ENCODE measurements at regions not wholly inside any gene's neighbourhood (a gene's known extent, or its start where the extent isn't known, plus 50 kb on each side); places are given as distances from the start of the nearest gene placed in this dataset.
"Not testable (repeated sequence)": the region's sequence is repeated elsewhere in the genome, so short reads cannot be mapped to it uniquely, and the experiment has no call there.

DNA sequence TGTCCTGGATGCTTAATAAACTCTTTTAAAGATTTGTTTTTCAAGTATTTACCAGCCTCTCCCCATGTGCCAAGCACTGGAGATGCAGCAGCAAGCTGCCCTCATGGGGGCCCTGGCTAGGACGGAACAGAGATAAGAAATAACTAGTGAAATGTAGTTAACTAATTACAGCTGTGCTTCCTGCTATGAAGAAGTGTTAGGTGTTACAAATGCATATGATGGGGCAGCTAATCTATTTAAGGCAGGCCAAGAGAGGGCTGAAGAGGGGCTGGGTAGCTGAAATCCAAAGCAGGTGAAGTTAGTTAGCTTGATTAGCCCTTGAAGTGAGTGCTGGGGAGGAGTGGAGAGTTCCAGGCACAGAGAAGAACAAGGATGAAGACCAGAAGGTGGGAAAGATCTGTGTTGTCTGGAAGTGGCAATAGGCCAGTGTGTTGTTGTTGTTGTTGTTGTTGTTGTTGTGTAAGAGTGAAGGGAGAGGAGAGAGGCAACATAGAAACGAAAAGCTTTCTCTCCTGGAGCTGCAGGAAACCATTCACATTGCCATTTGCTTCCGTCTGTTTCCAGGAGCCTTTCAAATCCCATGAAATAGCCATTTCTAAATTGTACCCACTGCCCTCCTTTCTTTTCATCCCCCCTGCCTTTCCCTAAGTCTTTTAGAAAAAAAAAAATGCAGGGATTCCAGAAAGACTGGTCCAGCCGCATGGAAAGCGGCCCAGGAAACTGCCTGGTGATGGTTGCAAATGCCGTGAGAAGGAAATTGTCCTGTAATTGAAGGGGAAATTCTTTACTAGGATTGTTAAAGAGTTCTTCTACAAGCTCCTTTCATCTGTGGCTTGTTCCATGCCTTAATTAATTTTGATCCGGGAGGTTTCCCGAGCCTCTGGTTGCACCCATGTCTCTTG is 119.6 kb downstream of the TFAP2C start:
- H3K27me3 Mint-ChIP-seq, result peaks cover 20% of the 10 kb centered on the region
- DNase-seq (no peak), ATAC-seq (no peak)
- no peaks in the 10 kb centered on the region for H3K4me1 Mint-ChIP-seq
- H3K27ac Mint-ChIP-seq, result no peak overlapping the region
- no peaks in the 10 kb centered on the region for H3K36me3 Mint-ChIP-seq (ENCODE audit: low read depth)
- no peak overlapping the region for H3K4me3 Mint-ChIP-seq
- no peaks in the 10 kb centered on the region for H3K9me3 Mint-ChIP-seq

DNA sequence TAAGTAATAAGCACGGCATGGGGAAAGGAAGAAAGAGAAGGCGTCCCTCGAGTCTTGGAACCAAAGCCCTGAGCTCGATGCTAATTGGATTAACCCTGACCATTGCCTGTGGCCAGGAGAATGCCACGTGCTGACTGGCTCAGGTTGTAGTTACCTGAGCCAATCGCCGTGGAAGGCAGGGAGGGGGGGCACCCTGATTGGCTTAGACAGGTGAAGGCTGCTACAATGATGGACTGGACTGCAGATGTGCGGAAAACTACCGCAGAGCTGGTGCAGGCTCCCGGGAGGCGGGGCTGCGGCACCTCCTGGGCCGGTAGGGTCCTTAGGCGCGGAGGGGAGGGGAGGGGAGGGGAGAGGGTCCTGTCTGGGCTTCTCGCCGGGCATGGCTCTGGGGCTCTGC is 121.3 kb downstream of the TFAP2C start:
- ATAC-seq (no peak), DNase-seq (no peak)
- no peaks in the 10 kb centered on the region for H3K36me3 Mint-ChIP-seq (ENCODE audit: low read depth)
- H3K4me1 Mint-ChIP-seq, result no peaks in the 10 kb centered on the region
- H3K27ac Mint-ChIP-seq, result no peak overlapping the region
- peaks cover 20% of the 10 kb centered on the region for H3K27me3 Mint-ChIP-seq
- no peak overlapping the region for H3K4me3 Mint-ChIP-seq
- H3K9me3 Mint-ChIP-seq, result no peaks in the 10 kb centered on the region

DNA sequence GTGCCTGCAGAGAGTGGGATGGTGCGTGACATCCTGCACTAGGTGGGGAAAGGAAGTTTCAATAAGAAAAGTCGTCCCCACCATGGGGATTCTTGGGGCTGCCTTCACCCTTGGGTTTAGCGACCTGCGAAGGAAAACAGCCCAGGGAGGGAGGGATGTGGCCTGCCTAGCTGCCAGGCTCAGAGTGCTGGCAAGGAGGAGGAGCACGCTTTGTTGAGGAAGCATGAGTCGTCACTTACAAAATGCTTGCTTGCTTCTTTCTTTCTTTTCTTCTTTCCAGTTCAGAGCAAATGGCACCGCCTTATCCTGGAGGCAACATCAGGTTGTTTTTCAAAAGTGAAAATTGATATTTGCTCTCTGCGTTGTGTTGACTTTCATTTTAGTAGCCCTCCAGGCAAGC is 123.2 kb downstream of the TFAP2C start:
- DNase-seq, result no peak
- ATAC-seq, result no peak
- peaks cover 20% of the 10 kb centered on the region for H3K27me3 Mint-ChIP-seq
- no peaks in the 10 kb centered on the region for H3K9me3 Mint-ChIP-seq
- H3K4me3 Mint-ChIP-seq, result no peak overlapping the region
- H3K4me1 Mint-ChIP-seq, result no peaks in the 10 kb centered on the region
- no peaks in the 10 kb centered on the region for H3K36me3 Mint-ChIP-seq (ENCODE audit: low read depth)
- no peak overlapping the region for H3K27ac Mint-ChIP-seq

DNA sequence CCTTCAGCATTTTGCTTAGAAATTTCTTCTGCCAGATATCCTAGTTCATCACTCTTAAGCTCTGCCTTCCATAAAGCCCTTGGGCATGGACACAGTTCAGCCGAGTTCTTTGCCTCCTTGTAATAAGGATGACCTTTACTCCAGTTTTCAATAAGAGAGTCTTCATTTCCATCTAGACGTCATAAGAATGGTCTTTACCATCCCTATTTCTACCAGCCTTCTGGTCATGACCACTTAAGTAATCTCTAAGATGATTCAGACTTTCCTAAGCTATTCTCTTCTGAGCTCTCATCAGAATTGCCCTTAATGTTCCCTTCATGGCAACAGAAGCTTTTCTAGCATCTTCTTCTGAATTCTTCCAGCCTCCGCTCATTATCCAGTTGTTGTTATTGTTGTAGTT is 126.1 kb downstream of the TFAP2C start:
- Mint-ChIP-seq H3K27ac (no peak overlapping the region), H3K9me3 (no peaks in the 10 kb centered on the region), H3K27me3 (peaks cover 13% of the 10 kb centered on the region), H3K36me3 (ENCODE audit: low read depth) (no peaks in the 10 kb centered on the region), H3K4me3 (no peak overlapping the region), H3K4me1 (no peaks in the 10 kb centered on the region)
- ATAC-seq (no peak), DNase-seq (no peak)

DNA sequence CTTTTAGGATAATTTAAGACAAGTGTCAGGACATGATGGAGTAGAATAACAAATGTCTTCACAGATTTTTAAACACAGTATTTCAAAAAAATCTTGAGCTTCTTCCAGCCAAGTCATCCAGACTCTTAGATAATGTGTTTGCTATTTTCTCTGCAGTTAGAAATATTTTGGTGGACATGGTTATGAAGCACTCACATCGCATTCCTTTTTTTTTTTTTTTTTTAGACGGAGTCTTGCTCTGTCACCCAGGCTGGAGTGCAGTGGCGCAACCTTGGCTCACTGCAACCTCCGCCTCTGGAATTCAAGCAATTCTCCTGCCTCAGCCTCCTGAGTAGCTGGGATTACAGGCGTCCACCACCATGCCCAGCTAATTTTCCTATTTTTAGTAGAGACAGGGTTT is 127.6 kb downstream of the TFAP2C start:
- not testable (repeated sequence) for H3K36me3 Mint-ChIP-seq (ENCODE audit: low read depth); H3K9me3 Mint-ChIP-seq; DNase-seq; H3K27ac Mint-ChIP-seq; H3K27me3 Mint-ChIP-seq; H3K4me3 Mint-ChIP-seq; H3K4me1 Mint-ChIP-seq; ATAC-seq

DNA sequence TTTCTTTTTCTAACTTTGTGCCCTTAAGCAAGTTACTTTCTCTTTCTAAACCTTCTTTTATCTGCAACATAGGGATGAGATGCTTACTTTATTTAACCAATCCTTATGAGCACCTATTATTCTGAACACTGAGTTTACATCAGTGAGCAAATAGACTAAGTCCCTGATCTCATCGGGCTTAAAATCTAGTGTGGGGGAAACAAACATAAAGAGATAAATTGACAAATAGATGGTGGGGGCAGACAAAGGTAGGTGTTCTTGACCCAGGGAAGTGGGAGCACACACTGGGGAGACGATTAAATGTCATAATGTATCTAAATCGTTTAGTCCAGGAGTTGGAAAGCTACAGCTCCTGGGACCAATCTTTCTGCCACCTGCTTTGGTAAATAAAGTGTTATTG is 129.6 kb downstream of the TFAP2C start:
- ATAC-seq (no peak), DNase-seq (no peak)
- Mint-ChIP-seq H3K27ac (no peak overlapping the region), H3K27me3 (peaks cover 2% of the 10 kb centered on the region), H3K36me3 (ENCODE audit: low read depth) (no peaks in the 10 kb centered on the region), H3K4me3 (no peak overlapping the region), H3K4me1 (no peaks in the 10 kb centered on the region), H3K9me3 (no peaks in the 10 kb centered on the region)

DNA sequence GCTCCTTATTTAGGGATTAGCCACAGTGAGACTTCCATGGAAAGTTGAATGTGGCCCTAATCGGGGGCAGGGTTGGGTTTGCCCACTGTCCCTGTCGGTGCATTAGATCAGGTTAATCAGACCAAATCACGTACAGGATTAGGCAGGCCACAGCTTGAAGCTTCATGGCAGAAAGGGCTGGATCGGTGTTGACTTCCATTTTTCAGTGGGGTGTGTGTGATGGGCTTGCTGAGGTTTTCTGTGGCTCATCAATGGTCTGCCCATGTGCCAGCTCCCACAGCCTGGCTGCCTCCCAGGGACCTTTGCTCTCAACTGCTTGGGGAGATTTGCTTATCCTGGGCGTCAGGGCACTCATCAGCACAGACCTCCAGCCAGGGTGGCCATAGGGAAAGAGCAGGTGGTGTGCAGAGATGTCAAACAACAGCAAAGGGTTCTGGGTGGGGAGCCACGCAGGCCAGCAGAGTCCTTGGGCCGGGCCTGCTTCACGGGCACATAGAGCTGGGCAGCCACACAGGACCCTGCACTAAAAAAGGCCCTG is 130.7 kb downstream of the TFAP2C start:
- Mint-ChIP-seq H3K36me3 (ENCODE audit: low read depth) (no peaks in the 10 kb centered on the region), H3K4me1 (no peaks in the 10 kb centered on the region), H3K4me3 (no peak overlapping the region), H3K9me3 (no peaks in the 10 kb centered on the region), H3K27ac (no peak overlapping the region), H3K27me3 (peaks cover 2% of the 10 kb centered on the region)
- ATAC-seq (no peak), DNase-seq (no peak)

DNA sequence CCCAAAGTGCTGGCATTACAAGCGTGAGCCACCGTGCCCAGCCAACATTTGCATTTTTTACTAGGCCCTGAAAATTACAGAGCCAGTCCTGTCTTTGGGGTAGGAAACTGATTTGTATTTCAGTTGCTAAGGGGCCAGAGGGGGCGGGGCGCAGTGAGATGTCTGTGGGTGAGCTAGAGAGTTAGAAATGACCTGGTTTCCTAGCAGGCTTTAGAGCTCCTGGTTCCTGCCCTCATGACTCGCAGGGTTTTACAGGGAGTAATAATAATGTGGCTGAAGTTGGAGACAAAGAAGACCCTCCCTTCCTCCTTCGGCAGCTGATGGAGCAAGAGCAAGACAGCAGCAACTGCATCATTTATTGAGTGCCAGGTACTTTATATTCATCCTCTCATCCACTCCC is 131.5 kb downstream of the TFAP2C start:
- no peaks in the 10 kb centered on the region for H3K9me3 Mint-ChIP-seq
- no peak for ATAC-seq
- H3K27me3 Mint-ChIP-seq, result peaks cover 2% of the 10 kb centered on the region
- no peaks in the 10 kb centered on the region for H3K36me3 Mint-ChIP-seq (ENCODE audit: low read depth)
- no peaks in the 10 kb centered on the region for H3K4me1 Mint-ChIP-seq
- no peak overlapping the region for H3K27ac Mint-ChIP-seq
- DNase-seq, result no peak
- no peak overlapping the region for H3K4me3 Mint-ChIP-seq

DNA sequence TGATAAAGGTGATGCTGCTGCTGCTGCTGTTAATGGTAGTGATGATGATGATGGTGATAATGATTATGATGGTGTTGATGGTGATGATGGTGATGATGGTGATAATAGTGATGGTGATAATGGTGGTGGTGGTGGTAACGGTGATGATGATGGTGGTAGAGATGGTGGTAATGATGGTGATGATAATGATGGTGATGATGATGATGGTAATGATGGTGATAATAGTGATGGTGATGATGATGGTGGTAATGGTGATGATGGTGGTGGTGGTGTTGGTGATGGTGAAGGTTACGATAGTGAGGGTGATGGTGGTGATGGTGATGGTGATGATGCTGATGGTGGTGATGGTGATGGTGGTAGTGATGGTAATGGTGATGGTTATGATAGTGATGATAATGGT is 132.3 kb downstream of the TFAP2C start:
- H3K36me3 Mint-ChIP-seq (ENCODE audit: low read depth), result no peaks in the 10 kb centered on the region
- H3K9me3 Mint-ChIP-seq, result no peaks in the 10 kb centered on the region
- no peak overlapping the region for H3K27ac Mint-ChIP-seq
- DNase-seq (no peak), ATAC-seq (no peak)
- no peak overlapping the region for H3K4me3 Mint-ChIP-seq
- H3K4me1 Mint-ChIP-seq, result no peaks in the 10 kb centered on the region
- peaks cover 2% of the 10 kb centered on the region for H3K27me3 Mint-ChIP-seq

DNA sequence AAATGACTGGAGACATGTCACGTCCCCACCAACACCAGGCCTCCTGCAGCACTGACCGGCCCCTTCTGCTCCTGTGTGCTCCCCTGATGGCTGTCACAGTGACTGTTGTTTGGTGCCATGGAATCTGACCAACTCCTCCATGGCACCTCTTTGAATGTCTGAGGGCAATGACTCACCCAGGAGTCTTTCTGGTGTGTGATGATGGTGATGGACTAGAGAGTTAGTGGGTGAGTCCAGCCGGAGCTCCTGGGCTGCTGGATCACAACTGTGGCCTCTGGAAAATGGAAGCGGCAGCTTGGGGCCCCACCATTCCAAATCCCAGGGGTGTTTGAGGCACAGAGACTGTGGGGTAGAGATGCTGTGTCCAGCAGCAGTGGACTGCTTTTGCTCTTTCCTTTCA is 133.3 kb downstream of the TFAP2C start:
- DNase-seq, result no peak
- peaks cover 2% of the 10 kb centered on the region for H3K27me3 Mint-ChIP-seq

DNA sequence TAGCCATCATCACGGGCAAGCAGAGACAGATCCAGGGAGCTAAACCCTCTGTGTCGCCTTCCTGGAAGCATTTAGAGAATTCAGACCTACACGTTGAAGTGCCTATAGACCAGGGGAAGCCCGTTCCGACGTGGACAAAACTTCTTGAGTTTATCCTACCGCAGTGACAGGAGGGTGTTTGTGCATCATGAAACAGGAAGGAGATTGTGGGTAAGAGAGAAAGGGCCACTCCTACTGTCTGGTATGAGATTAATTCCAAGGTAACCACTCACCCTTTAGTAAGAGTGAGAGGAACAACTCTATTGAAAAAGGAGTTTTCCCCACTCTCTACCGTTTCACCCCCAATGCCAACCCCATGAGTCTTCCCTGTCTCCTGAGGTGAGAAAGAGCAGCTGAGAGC is 133.7 kb downstream of the TFAP2C start:
- Mint-ChIP-seq H3K4me3 (no peak overlapping the region), H3K36me3 (ENCODE audit: low read depth) (no peaks in the 10 kb centered on the region), H3K27me3 (no peaks in the 10 kb centered on the region), H3K9me3 (no peaks in the 10 kb centered on the region), H3K27ac (no peak overlapping the region), H3K4me1 (no peaks in the 10 kb centered on the region)
- DNase-seq (no peak), ATAC-seq (no peak)

More for the DNA sequence above, 133.3 kb downstream of the TFAP2C start:
- H3K27ac Mint-ChIP-seq, result no peak overlapping the region
- no peak for ATAC-seq
- no peak overlapping the region for H3K4me3 Mint-ChIP-seq
- no peaks in the 10 kb centered on the region for H3K4me1 Mint-ChIP-seq
- H3K9me3 Mint-ChIP-seq, result no peaks in the 10 kb centered on the region
- no peaks in the 10 kb centered on the region for H3K36me3 Mint-ChIP-seq (ENCODE audit: low read depth)

DNA sequence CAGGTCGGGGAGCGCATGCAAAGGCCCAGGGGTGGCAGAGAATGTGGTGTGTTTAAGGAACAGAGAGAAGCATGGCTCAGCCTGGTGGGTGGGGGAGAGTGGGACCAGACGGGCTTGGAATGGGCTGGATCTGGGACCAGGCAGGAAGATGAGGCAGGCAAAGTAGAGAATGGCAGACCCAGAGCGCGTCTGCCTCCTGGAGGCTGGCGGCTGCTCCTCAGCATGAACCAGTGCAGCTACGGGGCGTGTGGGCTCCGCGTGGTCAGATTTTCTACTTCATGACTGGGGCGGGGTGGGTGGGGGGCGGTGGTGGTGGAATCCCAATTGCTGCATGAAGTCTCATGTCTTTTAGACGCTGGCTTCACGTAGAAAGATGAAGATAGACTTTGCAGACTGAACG is 135.6 kb downstream of the TFAP2C start:
- Mint-ChIP-seq H3K9me3 (no peaks in the 10 kb centered on the region), H3K27me3 (no peaks in the 10 kb centered on the region), H3K27ac (no peak overlapping the region), H3K4me3 (no peak overlapping the region), H3K36me3 (ENCODE audit: low read depth) (no peaks in the 10 kb centered on the region), H3K4me1 (no peaks in the 10 kb centered on the region)
- ATAC-seq (no peak), DNase-seq (no peak)

DNA sequence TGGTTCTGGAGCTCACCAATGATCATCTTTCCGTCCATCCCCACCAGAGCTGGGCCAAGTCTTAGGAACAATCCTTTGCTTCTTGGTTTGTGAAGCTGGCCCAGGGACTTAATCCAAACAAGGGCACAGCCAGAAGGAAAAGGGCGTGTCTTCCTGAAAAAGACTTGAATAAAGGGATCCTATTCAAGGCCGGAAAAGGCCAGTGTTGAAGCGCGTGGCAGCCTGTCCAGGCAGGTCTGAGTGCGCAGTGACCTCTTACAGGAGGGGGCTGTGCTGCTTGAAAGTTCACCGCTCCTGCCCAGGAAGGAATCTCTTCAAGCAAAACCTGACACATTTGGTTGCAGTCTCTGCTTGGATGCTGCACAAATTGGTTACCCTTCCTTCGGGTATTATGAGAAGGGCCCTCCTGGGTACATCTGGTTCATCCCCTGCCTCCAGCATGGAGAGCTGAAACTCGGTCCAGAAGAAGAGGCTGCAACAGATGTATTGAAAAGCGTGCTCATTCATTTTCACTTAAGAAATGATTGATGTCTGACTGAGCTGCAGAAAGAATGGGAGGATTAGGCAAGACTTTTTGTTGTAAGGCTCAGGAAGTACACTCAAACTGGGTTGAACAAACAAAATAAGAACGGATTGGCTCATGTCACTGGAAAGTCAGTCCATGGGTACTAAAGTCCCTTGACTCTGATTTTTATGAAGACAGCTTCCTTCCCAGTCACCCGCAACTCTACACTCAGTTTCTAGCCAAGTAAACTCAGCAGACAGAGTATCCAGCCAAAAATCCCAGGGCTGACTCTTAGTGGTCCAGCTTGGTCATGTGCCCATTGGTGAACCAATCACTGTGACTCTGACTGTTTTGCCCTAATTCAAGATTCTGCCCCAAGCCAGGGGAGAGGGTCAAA is 136.3 kb downstream of the TFAP2C start:
- H3K9me3 Mint-ChIP-seq, result no peaks in the 10 kb centered on the region
- H3K27me3 Mint-ChIP-seq, result no peaks in the 10 kb centered on the region
- ATAC-seq, result no peak
- H3K4me1 Mint-ChIP-seq, result no peaks in the 10 kb centered on the region
- DNase-seq, result no peak
- H3K36me3 Mint-ChIP-seq (ENCODE audit: low read depth), result no peaks in the 10 kb centered on the region
- no peak overlapping the region for H3K4me3 Mint-ChIP-seq
- no peak overlapping the region for H3K27ac Mint-ChIP-seq

DNA sequence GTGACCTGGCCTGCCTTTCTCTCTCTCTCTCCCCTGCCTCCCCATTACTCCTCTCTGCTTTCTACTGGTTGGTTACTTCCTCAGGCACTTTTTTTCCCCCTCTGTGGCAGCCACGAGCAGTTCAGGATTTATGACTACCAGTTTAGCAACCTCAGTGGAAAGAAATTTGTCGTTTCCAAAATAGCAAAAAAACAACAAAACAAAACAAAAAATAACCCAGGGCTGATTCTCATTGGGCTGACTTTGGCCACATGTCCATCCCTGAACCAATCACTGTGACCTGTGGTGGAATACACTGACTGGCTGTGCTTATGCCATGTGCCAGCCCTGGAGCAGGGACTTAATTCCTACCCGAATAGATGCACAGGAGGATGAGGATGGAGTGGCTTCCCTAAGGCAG is 137.4 kb downstream of the TFAP2C start:
- DNase-seq, result no peak
- Mint-ChIP-seq H3K4me3 (no peak overlapping the region), H3K27ac (no peak overlapping the region), H3K36me3 (ENCODE audit: low read depth) (no peaks in the 10 kb centered on the region), H3K27me3 (no peaks in the 10 kb centered on the region), H3K4me1 (no peaks in the 10 kb centered on the region), H3K9me3 (no peaks in the 10 kb centered on the region)
- no peak for ATAC-seq

All from activated naive CD8-positive, alpha-beta T cell treated with anti-CD3 and anti-CD28 coated beads, Interleukin-2, amount 50 U/mL, for 24 hours (primary cell).